ENCODE measurements at regions not wholly inside any gene's neighbourhood (a gene's known extent, or its start where the extent isn't known, plus 50 kb on each side); places are given as distances from the start of the nearest gene placed in this dataset.

- DNase-seq (ENCODE audit: low spot score in 2 of 2), result no peak
- FAIRE-seq, result no peak
Observed at GRCh38 chr1:5578690-5579089, 413.5 kb downstream of the NPHP4 start.

- DNase-seq (ENCODE audit: low spot score in 2 of 2), result no peak
- FAIRE-seq, result no peak
Observed at GRCh38 chr1:5577255-5578040, 414.8 kb downstream of the NPHP4 start.

GRCh38 chr1:5576673-5577065 is 415.6 kb downstream of the NPHP4 start:
- no peak for FAIRE-seq
- no peak for DNase-seq (ENCODE audit: low spot score in 2 of 2)

GRCh38 chr1:5576011-5576672 is 416.1 kb downstream of the NPHP4 start:
- DNase-seq (ENCODE audit: low spot score in 2 of 2) (no peak), FAIRE-seq (no peak)

GRCh38 chr1:5575396-5575940 is 416.8 kb downstream of the NPHP4 start:
- no peak for DNase-seq (ENCODE audit: low spot score in 2 of 2)
- no peak for FAIRE-seq

GRCh38 chr1:5574641-5575040 is 417.6 kb downstream of the NPHP4 start:
- no peak for DNase-seq (ENCODE audit: low spot score in 2 of 2)
- FAIRE-seq, result no peak

- no peak for FAIRE-seq
Observed at GRCh38 chr1:5572794-5573193, 419.4 kb downstream of the NPHP4 start.

GRCh38 chr1:5571861-5572401 is 420.3 kb downstream of the NPHP4 start:
- FAIRE-seq (no peak), DNase-seq (ENCODE audit: low spot score in 2 of 2) (no peak)

More at GRCh38 chr1:5572794-5573193, 419.4 kb downstream of the NPHP4 start:
- no peak for DNase-seq (ENCODE audit: low spot score in 2 of 2)

GRCh38 chr1:5571438-5571837 is 420.8 kb downstream of the NPHP4 start:
- FAIRE-seq (no peak), DNase-seq (ENCODE audit: low spot score in 2 of 2) (no peak)

GRCh38 chr1:5570931-5571330 is 421.3 kb downstream of the NPHP4 start:
- DNase-seq (ENCODE audit: low spot score in 2 of 2) (no peak), FAIRE-seq (no peak)

- no peak for DNase-seq (ENCODE audit: low spot score in 2 of 2)
- no peak for FAIRE-seq
Observed at GRCh38 chr1:5568321-5568720, 423.9 kb downstream of the NPHP4 start.

GRCh38 chr1:5567839-5568238 is 424.4 kb downstream of the NPHP4 start:
- DNase-seq (ENCODE audit: low spot score in 2 of 2), result no peak
- no peak for FAIRE-seq

- DNase-seq (ENCODE audit: low spot score in 2 of 2) (no peak), FAIRE-seq (no peak)
Observed at GRCh38 chr1:5566924-5567323, 425.3 kb downstream of the NPHP4 start.

GRCh38 chr1:5565281-5566125 is 426.7 kb downstream of the NPHP4 start:
- no peak for FAIRE-seq

GRCh38 chr1:5564578-5565257 is 427.5 kb downstream of the NPHP4 start:
- FAIRE-seq (no peak), DNase-seq (ENCODE audit: low spot score in 2 of 2) (no peak)

More at GRCh38 chr1:5565281-5566125, 426.7 kb downstream of the NPHP4 start:
- no peak for DNase-seq (ENCODE audit: low spot score in 2 of 2)

GRCh38 chr1:5563861-5564577 is 428.2 kb downstream of the NPHP4 start:
- DNase-seq (ENCODE audit: low spot score in 2 of 2) (no peak), FAIRE-seq (no peak)

GRCh38 chr1:5562769-5563168 is 429.5 kb downstream of the NPHP4 start:
- DNase-seq (ENCODE audit: low spot score in 2 of 2), result no peak
- FAIRE-seq, result no peak

- no peak for FAIRE-seq
- no peak for DNase-seq (ENCODE audit: low spot score in 2 of 2)
Observed at GRCh38 chr1:5562331-5562730, 429.9 kb downstream of the NPHP4 start.

GRCh38 chr1:5559078-5559477 is 433.1 kb downstream of the NPHP4 start:
- FAIRE-seq (no peak), DNase-seq (ENCODE audit: low spot score in 2 of 2) (no peak)
